ENCODE measurements at regions not wholly inside any gene's neighbourhood (a gene's known extent, or its start where the extent isn't known, plus 50 kb on each side); places are given as distances from the start of the nearest gene placed in this dataset.

DNA sequence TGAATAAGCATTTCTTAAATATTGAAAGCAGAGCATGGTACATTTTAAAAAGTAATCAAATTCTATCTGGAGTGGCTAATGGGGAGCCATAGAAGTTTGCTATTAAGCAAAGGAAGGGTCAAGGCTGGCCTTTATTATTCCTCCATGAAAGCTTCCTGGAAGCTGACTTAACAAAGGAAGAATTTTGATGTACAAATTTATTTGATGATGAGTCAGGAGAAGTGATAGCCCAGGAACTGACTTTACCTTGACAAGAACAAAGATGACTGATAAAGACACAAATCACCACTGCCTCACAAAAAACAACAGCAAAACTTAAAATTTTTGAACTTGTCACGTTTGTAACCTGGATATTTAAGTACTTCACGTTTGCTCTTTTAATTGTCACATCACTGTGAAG lies 872.1 kb downstream of the PCDH7 start:
- Mint-ChIP-seq H3K4me3 (ENCODE audit: unreplicated experiment) (no peak overlapping the region), H3K4me1 (ENCODE audit: low read depth, unreplicated experiment) (no peaks in the 10 kb centered on the region), H3K27me3 (ENCODE audit: insufficient read depth, unreplicated experiment) (no peaks in the 10 kb centered on the region), H3K36me3 (ENCODE audit: insufficient read depth, unreplicated experiment) (no peaks in the 10 kb centered on the region), H3K9me3 (ENCODE audit: unreplicated experiment) (no peaks in the 10 kb centered on the region), H3K27ac (ENCODE audit: unreplicated experiment) (no peak overlapping the region)
- ChIA-PET POLR2A (no interaction called here), CTCF (no interaction called here)
- Histone ChIP-seq H3K4me3 (ENCODE audit: low read depth, low read length) (no peak overlapping the region), H3K27me3 (replicated peaks; ENCODE audit: control insufficient read depth, insufficient read depth, low read length) (no peaks in the 10 kb centered on the region), H3K9me3 (no peaks in the 10 kb centered on the region), H3K4me1 (no peaks in the 10 kb centered on the region), H3K36me3 (ENCODE audit: control insufficient read depth, insufficient read depth, low read length) (no peaks in the 10 kb centered on the region)
- no peak for DNase-seq
- BruUV-seq (replicated peaks), result no TSS peak
- intact Hi-C loops (cut with micrococcal nuclease; ENCODE audit: unreplicated experiment), result no loop called here
- TF ChIP-seq, protein P1, sequence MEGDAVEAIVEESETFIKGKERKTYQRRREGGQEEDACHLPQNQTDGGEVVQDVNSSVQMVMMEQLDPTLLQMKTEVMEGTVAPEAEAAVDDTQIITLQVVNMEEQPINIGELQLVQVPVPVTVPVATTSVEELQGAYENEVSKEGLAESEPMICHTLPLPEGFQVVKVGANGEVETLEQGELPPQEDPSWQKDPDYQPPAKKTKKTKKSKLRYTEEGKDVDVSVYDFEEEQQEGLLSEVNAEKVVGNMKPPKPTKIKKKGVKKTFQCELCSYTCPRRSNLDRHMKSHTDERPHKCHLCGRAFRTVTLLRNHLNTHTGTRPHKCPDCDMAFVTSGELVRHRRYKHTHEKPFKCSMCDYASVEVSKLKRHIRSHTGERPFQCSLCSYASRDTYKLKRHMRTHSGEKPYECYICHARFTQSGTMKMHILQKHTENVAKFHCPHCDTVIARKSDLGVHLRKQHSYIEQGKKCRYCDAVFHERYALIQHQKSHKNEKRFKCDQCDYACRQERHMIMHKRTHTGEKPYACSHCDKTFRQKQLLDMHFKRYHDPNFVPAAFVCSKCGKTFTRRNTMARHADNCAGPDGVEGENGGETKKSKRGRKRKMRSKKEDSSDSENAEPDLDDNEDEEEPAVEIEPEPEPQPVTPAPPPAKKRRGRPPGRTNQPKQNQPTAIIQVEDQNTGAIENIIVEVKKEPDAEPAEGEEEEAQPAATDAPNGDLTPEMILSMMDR (IDR thresholded peaks at IDR 0.05; ENCODE audit: insufficient read depth in 1 of 2, low read depth in 1 of 2, low read length in 1 of 2, severe bottlenecking in 1 of 2, unreplicated experiment in 1 of 2), result no peak

DNA sequence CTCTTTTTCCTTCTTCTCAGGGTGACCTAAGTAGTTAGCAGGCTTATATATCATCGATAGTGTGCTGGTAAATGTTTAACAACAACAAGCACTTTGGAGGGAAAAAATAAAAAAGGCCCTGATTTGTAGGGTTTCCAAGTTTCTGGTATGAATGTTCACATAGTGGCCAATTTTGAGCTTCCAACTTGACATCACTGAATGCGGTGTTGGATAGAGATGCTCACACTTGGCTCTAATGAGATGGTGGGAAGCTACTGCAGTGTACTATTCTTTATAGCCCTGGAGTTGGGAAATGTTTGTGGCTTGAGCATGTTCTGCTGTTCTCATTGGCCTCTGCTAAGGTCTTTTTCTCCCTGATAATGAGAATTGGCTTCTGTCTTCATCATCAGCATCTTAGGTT lies 875.3 kb downstream of the PCDH7 start:
- CTCF ChIA-PET, result no interaction called here
- TF ChIP-seq, protein P1 (IDR thresholded peaks at IDR 0.05; ENCODE audit: insufficient read depth in 1 of 2, low read depth in 1 of 2, low read length in 1 of 2, severe bottlenecking in 1 of 2, unreplicated experiment in 1 of 2), result no peak
- no peak for DNase-seq
- Histone ChIP-seq H3K27me3 (replicated peaks; ENCODE audit: control insufficient read depth, insufficient read depth, low read length) (no peaks in the 10 kb centered on the region), H3K36me3 (ENCODE audit: control insufficient read depth, insufficient read depth, low read length) (no peaks in the 10 kb centered on the region), H3K4me3 (ENCODE audit: low read depth, low read length) (no peak overlapping the region), H3K4me1 (no peaks in the 10 kb centered on the region), H3K9me3 (no peaks in the 10 kb centered on the region)
- H3K27ac Mint-ChIP-seq (ENCODE audit: unreplicated experiment), result no peak overlapping the region
- no peak overlapping the region for H3K4me3 Mint-ChIP-seq (ENCODE audit: unreplicated experiment)
- H3K27me3 Mint-ChIP-seq (ENCODE audit: insufficient read depth, unreplicated experiment), result no peaks in the 10 kb centered on the region
- no TSS peak for BruUV-seq (replicated peaks)
- no peaks in the 10 kb centered on the region for H3K9me3 Mint-ChIP-seq (ENCODE audit: unreplicated experiment)
- H3K36me3 Mint-ChIP-seq (ENCODE audit: insufficient read depth, unreplicated experiment), result no peaks in the 10 kb centered on the region
- POLR2A ChIA-PET, result no interaction called here
- no peaks in the 10 kb centered on the region for H3K4me1 Mint-ChIP-seq (ENCODE audit: low read depth, unreplicated experiment)
- intact Hi-C loops (cut with micrococcal nuclease; ENCODE audit: unreplicated experiment), result no loop called here

DNA sequence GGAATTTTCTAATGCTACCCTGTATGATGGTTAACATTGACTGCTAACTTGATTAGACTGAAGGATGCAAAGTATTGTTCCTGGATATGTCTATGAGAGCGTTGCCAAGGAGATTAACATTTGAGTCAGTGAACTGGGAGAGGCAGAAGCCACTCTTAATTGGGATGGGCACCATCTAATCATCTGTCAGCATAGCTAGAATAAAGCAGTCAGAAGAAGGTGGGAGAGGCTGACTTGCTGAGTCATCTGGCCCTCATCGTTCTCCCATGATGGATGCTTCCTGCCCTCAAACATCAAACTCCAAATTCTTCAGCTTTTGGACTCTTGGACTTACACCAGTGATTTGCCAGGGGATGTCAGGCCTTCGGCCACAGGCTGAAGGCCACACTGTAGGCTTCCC lies 878.5 kb downstream of the PCDH7 start:
- no peak overlapping the region for H3K4me3 Mint-ChIP-seq (ENCODE audit: unreplicated experiment)
- H3K36me3 Mint-ChIP-seq (ENCODE audit: insufficient read depth, unreplicated experiment), result no peaks in the 10 kb centered on the region
- BruUV-seq (replicated peaks), result no TSS peak
- intact Hi-C loops (cut with micrococcal nuclease; ENCODE audit: unreplicated experiment), result no loop called here
- H3K27ac Mint-ChIP-seq (ENCODE audit: unreplicated experiment), result no peak overlapping the region
- POLR2A ChIA-PET, result no interaction called here
- TF ChIP-seq, protein P1 (IDR thresholded peaks at IDR 0.05; ENCODE audit: insufficient read depth in 1 of 2, low read depth in 1 of 2, low read length in 1 of 2, severe bottlenecking in 1 of 2, unreplicated experiment in 1 of 2), result no peak
- no peaks in the 10 kb centered on the region for H3K9me3 ChIP-seq
- H3K27me3 Mint-ChIP-seq (ENCODE audit: insufficient read depth, unreplicated experiment), result no peaks in the 10 kb centered on the region
- no peaks in the 10 kb centered on the region for H3K9me3 Mint-ChIP-seq (ENCODE audit: unreplicated experiment)
- H3K36me3 ChIP-seq (ENCODE audit: control insufficient read depth, insufficient read depth, low read length), result no peaks in the 10 kb centered on the region
- H3K4me3 ChIP-seq (ENCODE audit: low read depth, low read length), result no peak overlapping the region
- H3K4me1 Mint-ChIP-seq (ENCODE audit: low read depth, unreplicated experiment), result no peaks in the 10 kb centered on the region
- DNase-seq, result no peak
- CTCF ChIA-PET, result no interaction called here
- no peaks in the 10 kb centered on the region for H3K27me3 ChIP-seq (replicated peaks; ENCODE audit: control insufficient read depth, insufficient read depth, low read length)
- no peaks in the 10 kb centered on the region for H3K4me1 ChIP-seq

Measured in Caco-2 (cell line).